ENCODE measurements at regions not wholly inside any gene's neighbourhood (a gene's known extent, or its start where the extent isn't known, plus 50 kb on each side); places are given as distances from the start of the nearest gene placed in this dataset.

DNA sequence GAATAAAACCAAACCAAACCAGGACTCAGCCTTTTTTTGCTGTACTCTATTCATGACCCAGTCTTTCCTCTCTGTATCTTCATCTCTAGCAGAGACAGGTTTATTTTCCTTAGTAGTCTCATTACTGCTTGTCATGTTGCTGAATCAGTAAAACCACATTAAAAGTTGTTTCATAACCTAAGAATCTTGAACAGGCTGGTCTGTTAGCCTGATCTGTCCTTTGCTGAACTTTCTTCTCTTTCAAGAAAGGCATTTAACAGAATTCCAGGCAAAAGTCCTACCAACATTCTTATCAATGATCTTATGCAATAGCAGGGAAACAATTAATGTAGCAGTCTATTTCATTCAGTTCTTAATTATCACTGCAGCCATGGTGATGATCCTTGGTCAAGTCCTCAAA, 197.7 kb downstream of the CASP12 start:
- in situ Hi-C loops (cut with HindIII; ENCODE audit: low sequenced_read_pairs) = no loop called here
- peak; percentile 69 for DNase-seq (ENCODE audit: low read depth)

DNA sequence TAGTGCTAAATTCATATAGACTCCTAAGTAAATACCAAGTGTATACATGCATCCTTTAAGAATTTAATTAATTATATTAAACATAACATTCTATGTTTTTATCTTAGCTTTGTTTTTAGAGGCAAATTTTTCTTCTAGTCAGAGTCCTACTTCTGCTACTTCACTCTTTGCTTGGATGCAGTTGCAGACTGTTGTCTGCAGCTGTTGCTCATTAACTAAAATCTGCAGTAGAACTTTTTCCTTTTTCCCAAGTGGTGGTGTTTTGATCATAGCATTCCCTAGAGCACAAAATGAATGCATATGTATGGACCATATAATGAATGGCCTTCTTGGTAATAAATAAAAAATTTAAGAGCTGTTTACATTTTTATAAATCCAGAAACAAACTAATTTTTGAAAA, 198.3 kb downstream of the CASP12 start:
- H3K4me3 ChIP-seq (ENCODE audit: low read depth, low read length) = no peak overlapping the region
- in situ Hi-C loops (cut with HindIII; ENCODE audit: low sequenced_read_pairs) = no loop called here
- no peak for TF ChIP-seq CTCF (IDR thresholded peaks at IDR 0.05; ENCODE audit: low read depth, low read length, missing control alignments)
- no peak for DNase-seq (ENCODE audit: low read depth)

More for the DNA sequence above, 197.7 kb downstream of the CASP12 start:
- no peak for TF ChIP-seq CTCF (IDR thresholded peaks at IDR 0.05; ENCODE audit: low read depth, low read length, missing control alignments)
- no peak overlapping the region for H3K4me3 ChIP-seq (ENCODE audit: low read depth, low read length)

DNA sequence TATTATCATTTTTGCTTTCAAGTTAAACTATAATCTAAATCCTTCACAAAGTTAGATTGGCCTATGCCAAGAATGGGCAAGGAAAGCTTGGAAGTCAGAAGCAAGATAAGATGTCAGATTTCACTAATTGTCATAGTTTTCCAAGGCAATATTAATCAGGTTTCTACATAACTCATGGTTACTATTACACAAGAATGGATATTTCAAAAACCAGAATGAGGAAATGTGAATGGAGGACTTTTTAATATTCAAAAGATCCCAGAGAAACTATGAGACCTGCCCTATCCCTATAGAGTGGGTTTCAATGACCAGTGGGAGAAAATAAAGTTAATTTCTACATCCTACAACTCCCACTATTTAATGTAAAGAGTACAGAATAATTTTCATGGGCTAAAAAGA, 203.2 kb downstream of the CASP12 start:
- no peak for TF ChIP-seq CTCF (IDR thresholded peaks at IDR 0.05; ENCODE audit: low read depth, low read length, missing control alignments)
- in situ Hi-C loops (cut with HindIII; ENCODE audit: low sequenced_read_pairs) = no loop called here
- DNase-seq (ENCODE audit: low read depth) = no peak
- H3K4me3 ChIP-seq (ENCODE audit: low read depth, low read length) = no peak overlapping the region

- in situ Hi-C loops (cut with HindIII; ENCODE audit: low sequenced_read_pairs) = no loop called here
- H3K4me3 ChIP-seq (ENCODE audit: low read depth, low read length) = no peak overlapping the region
- TF ChIP-seq CTCF (IDR thresholded peaks at IDR 0.05; ENCODE audit: low read depth, low read length, missing control alignments) = no peak
- DNase-seq (ENCODE audit: low read depth) = peak; percentile 72
Observed at GRCh38 chr11:104694259-104695064, 203.8 kb downstream of the CASP12 start.

DNA sequence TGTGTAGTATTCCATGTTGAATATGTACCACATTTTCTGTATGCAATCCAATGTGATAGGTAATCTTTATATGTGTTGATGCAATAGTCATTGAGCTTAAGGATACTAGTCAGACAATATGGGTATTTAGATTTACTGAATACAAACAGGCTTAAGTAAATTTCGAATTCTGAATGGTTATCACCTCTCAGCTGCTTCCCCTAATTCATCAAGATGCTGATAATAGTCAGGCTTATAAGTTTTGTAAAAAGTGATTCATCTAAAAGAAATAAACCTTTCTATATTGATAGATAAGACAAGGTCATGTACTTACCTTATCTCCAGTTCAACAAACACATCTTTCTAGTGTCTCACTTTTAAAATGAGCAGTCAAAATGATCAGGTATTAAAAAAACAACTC, 205.5 kb downstream of the CASP12 start:
- no peak overlapping the region for H3K4me3 ChIP-seq (ENCODE audit: low read depth, low read length)
- in situ Hi-C loops (cut with HindIII; ENCODE audit: low sequenced_read_pairs) = no loop called here
- TF ChIP-seq CTCF (IDR thresholded peaks at IDR 0.05; ENCODE audit: low read depth, low read length, missing control alignments) = no peak
- DNase-seq (ENCODE audit: low read depth) = no peak

DNA sequence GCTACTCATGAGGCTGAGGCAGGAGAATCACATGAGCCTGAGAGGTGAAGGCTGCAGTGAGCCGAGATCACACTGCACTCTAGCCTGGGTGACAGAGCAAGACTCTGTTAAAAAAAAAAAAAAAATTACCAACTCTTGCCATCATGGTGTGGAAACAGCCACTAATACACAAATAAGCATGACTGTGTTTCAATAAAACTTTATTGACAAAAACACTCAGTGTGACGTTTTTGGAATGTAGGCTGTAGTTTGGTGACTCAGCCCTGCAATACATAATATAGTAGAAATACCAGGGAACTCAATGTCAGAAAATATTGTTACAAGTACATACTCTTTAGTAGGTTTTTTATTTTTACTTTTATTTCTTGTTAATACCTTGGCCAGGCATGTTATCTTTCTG, 207.1 kb downstream of the CASP12 start:
- in situ Hi-C loops (cut with HindIII; ENCODE audit: low sequenced_read_pairs) = no loop called here
- no peak for TF ChIP-seq CTCF (IDR thresholded peaks at IDR 0.05; ENCODE audit: low read depth, low read length, missing control alignments)
- no peak for DNase-seq (ENCODE audit: low read depth)
- no peak overlapping the region for H3K4me3 ChIP-seq (ENCODE audit: low read depth, low read length)
